SKM-1 (cell line): ENCODE measurements at regions not wholly inside any gene's neighbourhood (a gene's known extent, or its start where the extent isn't known, plus 50 kb on each side); places are given as distances from the start of the nearest gene placed in this dataset.

Source experiments
- DNase-seq: peaks from one replicate; lab custom pipeline; 2025; ENCODE audit not compliant: unreplicated experiment; lab: John Stamatoyannopoulos, UW

GRCh38 chr1:30304080-30304479 lies 419.3 kb downstream of the MATN1 start:
- no peak for DNase-seq

GRCh38 chr1:30303387-30303786 lies 420.0 kb downstream of the MATN1 start:
- no peak for DNase-seq

- DNase-seq = no peak
These were observed 420.5 kb downstream of the MATN1 start for GRCh38 chr1:30302858-30303257.

GRCh38 chr1:30300669-30301068 lies 422.7 kb downstream of the MATN1 start:
- no peak for DNase-seq

- DNase-seq = no peak
These were observed 424.0 kb downstream of the MATN1 start for GRCh38 chr1:30299393-30299792.

- no peak for DNase-seq
These were observed 427.7 kb downstream of the MATN1 start for GRCh38 chr1:30295674-30296073.

GRCh38 chr1:30295266-30295665 lies 428.1 kb downstream of the MATN1 start:
- DNase-seq = no peak

- no peak for DNase-seq
These were observed 428.9 kb downstream of the MATN1 start for GRCh38 chr1:30294508-30294907.

- DNase-seq = no peak
These were observed 430.9 kb downstream of the MATN1 start for GRCh38 chr1:30292451-30292850.

- DNase-seq = no peak
These were observed 431.9 kb downstream of the MATN1 start for GRCh38 chr1:30291526-30291925.

GRCh38 chr1:30290581-30290980 lies 432.8 kb downstream of the MATN1 start:
- no peak for DNase-seq

GRCh38 chr1:30287976-30288375 lies 435.4 kb downstream of the MATN1 start:
- no peak for DNase-seq

GRCh38 chr1:30286988-30287839 lies 436.2 kb downstream of the MATN1 start:
- no peak for DNase-seq

GRCh38 chr1:30286241-30286987 lies 437.0 kb downstream of the MATN1 start:
- no peak for DNase-seq

- DNase-seq = no peak
These were observed 437.9 kb downstream of the MATN1 start for GRCh38 chr1:30285501-30285932.

- DNase-seq = no peak
These were observed 438.5 kb downstream of the MATN1 start for GRCh38 chr1:30284728-30285475.

GRCh38 chr1:30284226-30284625 lies 439.2 kb downstream of the MATN1 start:
- no peak for DNase-seq

- no peak for DNase-seq
These were observed 440.0 kb downstream of the MATN1 start for GRCh38 chr1:30283199-30283962.

GRCh38 chr1:30280572-30280971 lies 442.8 kb downstream of the MATN1 start:
- DNase-seq = no peak

GRCh38 chr1:30277911-30278310 lies 445.5 kb downstream of the MATN1 start:
- DNase-seq = no peak

GRCh38 chr1:30277415-30277814 lies 446.0 kb downstream of the MATN1 start:
- no peak for DNase-seq
